ENCODE measurements at regions not wholly inside any gene's neighbourhood (a gene's known extent, or its start where the extent isn't known, plus 50 kb on each side); places are given as distances from the start of the nearest gene placed in this dataset.

DNA sequence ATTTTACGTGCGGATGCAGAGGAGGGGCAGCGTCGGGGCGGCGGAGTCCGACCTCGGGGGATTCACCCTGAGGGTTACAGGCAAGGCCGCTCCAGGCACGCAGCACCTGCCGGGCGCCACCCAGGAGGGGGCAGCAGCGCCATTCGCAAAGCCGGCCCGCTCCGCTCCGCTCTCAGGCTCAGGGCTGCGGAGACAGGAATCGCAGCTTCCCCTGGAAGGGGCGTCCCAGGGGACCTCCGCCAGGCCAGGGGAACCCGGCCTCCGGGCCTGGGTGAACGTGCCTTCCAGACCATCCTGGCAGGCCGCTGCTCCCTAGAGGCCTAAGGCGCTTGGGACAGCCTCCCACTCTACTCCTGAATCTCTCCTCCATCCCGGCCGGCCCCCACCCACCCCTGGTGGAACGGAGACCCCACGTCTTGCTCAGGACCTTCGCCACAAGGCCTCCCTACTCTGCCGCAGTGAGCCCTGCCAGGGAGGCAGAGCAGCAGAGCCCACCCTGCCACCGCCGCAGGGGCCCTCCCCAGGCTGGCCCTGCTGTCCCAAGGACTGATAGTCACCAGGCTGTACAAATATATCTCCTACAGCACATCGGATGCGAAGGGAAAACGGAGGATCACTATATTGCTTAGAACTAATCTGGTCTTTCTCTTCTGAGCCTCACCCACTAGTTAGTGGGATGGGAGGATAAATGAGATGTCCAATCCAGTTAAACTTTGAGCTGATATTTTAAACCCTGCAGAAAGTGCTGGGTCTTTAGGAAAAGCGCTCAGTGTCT lies 115.0 kb downstream of the SMIM20 start:
- DNase-seq (ENCODE audit: low read depth), result no peak
- TF ChIP-seq, protein P1, sequence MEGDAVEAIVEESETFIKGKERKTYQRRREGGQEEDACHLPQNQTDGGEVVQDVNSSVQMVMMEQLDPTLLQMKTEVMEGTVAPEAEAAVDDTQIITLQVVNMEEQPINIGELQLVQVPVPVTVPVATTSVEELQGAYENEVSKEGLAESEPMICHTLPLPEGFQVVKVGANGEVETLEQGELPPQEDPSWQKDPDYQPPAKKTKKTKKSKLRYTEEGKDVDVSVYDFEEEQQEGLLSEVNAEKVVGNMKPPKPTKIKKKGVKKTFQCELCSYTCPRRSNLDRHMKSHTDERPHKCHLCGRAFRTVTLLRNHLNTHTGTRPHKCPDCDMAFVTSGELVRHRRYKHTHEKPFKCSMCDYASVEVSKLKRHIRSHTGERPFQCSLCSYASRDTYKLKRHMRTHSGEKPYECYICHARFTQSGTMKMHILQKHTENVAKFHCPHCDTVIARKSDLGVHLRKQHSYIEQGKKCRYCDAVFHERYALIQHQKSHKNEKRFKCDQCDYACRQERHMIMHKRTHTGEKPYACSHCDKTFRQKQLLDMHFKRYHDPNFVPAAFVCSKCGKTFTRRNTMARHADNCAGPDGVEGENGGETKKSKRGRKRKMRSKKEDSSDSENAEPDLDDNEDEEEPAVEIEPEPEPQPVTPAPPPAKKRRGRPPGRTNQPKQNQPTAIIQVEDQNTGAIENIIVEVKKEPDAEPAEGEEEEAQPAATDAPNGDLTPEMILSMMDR (IDR thresholded peaks at IDR 0.05; ENCODE audit: insufficient read depth, low read length, poor library complexity, severe bottlenecking), result peak; percentile 96
- peak overlapping the region; percentile 11 for H3K4me3 ChIP-seq (ENCODE audit: low read depth, low read length)

DNA sequence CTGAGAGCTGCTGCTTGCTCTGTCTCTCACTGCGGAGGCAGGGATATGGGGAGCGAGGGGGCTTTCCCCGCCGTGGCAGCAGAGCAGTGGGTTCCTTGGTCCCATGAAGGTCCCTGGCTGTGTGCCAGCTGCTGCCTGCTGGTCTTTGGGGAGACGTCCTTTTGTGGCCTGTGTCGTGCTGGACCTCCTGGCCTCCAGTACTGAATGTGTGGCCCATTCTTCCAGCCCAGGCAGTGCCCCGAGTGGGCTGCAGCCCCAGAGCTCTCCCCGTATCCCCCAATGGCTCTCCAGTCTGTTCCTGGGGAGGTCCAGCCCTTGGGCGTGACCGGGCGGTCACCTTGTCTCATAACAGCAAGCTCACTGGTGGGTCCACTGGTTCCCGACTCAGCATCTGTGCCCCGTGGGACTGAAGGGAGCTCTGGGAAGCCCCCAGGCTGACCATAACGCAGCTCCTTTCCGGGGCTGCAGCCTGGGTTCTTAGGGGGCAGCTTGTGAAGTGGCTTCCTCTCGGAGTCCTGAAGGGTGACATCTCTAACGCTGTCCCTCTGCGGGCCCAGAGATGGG lies 115.6 kb downstream of the SMIM20 start:
- H3K36me3 ChIP-seq (ENCODE audit: control insufficient read depth, insufficient read depth, low read length), result no peaks in the 10 kb centered on the region
- no peak overlapping the region for H3K4me3 ChIP-seq (ENCODE audit: low read depth, low read length)
- TF ChIP-seq, protein P1 (IDR thresholded peaks at IDR 0.05; ENCODE audit: insufficient read depth, low read length, poor library complexity, severe bottlenecking), result no peak
- H3K27me3 ChIP-seq (ENCODE audit: control insufficient read depth, insufficient read depth, low read length), result no peaks in the 10 kb centered on the region
- no peak for DNase-seq (ENCODE audit: low read depth)

More for the DNA sequence above, 115.0 kb downstream of the SMIM20 start:
- Histone ChIP-seq H3K36me3 (ENCODE audit: control insufficient read depth, insufficient read depth, low read length) (no peaks in the 10 kb centered on the region), H3K27me3 (ENCODE audit: control insufficient read depth, insufficient read depth, low read length) (no peaks in the 10 kb centered on the region)

DNA sequence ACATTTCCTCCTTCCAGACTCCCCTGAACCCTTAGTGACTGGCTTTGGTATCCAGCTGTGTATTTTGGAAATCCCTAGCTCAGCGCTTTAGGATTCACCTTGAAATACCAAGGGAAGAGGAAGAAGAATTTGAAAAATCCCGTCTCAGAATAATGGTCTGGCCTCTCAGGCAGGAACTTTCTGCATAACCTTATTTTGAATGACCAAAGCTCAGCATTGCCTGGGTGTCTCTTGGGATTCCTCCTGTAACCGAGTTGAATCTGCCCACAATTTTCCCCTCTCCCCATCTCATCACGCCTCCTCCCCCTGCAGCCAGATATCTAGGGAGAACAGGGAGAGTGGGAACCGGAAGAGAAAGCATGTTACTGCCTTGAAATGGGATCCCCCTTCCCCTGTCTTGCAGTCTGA lies 116.2 kb downstream of the SMIM20 start:
- H3K36me3 ChIP-seq (ENCODE audit: control insufficient read depth, insufficient read depth, low read length), result no peaks in the 10 kb centered on the region
- H3K4me3 ChIP-seq (ENCODE audit: low read depth, low read length), result no peak overlapping the region
- H3K27me3 ChIP-seq (ENCODE audit: control insufficient read depth, insufficient read depth, low read length), result no peaks in the 10 kb centered on the region
- TF ChIP-seq, protein P1 (IDR thresholded peaks at IDR 0.05; ENCODE audit: insufficient read depth, low read length, poor library complexity, severe bottlenecking), result no peak
- no peak for DNase-seq (ENCODE audit: low read depth)

DNA sequence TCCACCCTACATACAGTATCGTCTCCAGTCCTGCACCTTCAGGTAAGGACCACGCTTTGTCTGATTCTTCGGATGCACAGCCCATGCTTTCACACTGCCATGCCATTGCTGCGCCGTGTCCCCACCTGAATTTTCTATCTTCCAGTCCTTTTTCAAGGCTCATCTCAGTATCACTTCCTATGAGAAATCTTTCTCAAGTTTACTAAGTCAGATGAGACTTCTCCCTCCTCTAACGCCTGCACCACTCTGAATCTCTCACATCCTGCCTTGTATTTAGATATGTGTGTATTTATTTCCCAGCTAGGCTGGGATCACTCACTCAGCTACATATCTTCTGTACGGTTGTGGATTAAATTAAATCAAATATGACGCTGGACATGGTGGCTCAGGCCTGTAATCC lies 116.8 kb downstream of the SMIM20 start:
- no peak for DNase-seq (ENCODE audit: low read depth)
- no peaks in the 10 kb centered on the region for H3K27me3 ChIP-seq (ENCODE audit: control insufficient read depth, insufficient read depth, low read length)
- TF ChIP-seq, protein P1 (IDR thresholded peaks at IDR 0.05; ENCODE audit: insufficient read depth, low read length, poor library complexity, severe bottlenecking), result no peak
- H3K4me3 ChIP-seq (ENCODE audit: low read depth, low read length), result no peak overlapping the region
- H3K36me3 ChIP-seq (ENCODE audit: control insufficient read depth, insufficient read depth, low read length), result no peaks in the 10 kb centered on the region

DNA sequence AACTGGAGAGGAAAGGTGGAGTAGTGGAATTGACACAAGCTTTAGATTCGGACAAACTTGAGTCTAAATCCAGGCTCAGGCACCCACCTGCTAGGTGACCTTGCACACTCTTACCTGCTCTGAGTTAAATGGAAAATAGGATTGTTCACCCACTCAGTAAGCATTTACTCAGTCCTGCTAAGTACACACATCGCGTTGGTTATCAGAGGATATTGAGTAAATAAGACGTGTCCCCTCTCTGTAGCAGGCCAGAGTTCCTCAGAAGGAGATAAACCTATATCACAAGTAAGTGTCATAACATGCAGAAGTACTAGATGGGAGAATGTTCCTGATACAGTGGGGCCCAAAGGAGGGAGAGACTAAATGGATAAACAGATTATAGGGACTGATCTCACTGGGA lies 117.7 kb downstream of the SMIM20 start:
- Histone ChIP-seq H3K36me3 (ENCODE audit: control insufficient read depth, insufficient read depth, low read length) (no peaks in the 10 kb centered on the region), H3K4me3 (ENCODE audit: low read depth, low read length) (no peak overlapping the region), H3K27me3 (ENCODE audit: control insufficient read depth, insufficient read depth, low read length) (no peaks in the 10 kb centered on the region)
- TF ChIP-seq, protein P1 (IDR thresholded peaks at IDR 0.05; ENCODE audit: insufficient read depth, low read length, poor library complexity, severe bottlenecking), result no peak
- no peak for DNase-seq (ENCODE audit: low read depth)
